WTC11 (cell line): ENCODE measurements at regions not wholly inside any gene's neighbourhood (a gene's known extent, or its start where the extent isn't known, plus 50 kb on each side); places are given as distances from the start of the nearest gene placed in this dataset.

Experiments
- ATAC-seq: fragments of 200-7000 bp; cut with Tn5 transposase; 2 replicates; pipeline ENCODE4 v1.10.0; 2021; ENCODE audit warnings: mild to moderate bottlenecking, moderate library complexity
- CTCF ChIA-PET: fragments of 300-600 bp; sonication (Branson Sonifier 250); formaldehyde crosslinking; loops from one replicate; lab custom pipeline; 2021; ENCODE audit warnings: antibody characterized with exemption; lab: Charles Lee
- POLR2A ChIA-PET: fragments of 350-600 bp; sonication (Branson Sonifier 250); formaldehyde crosslinking; loops from one replicate; lab custom pipeline; 2021; ENCODE audit warnings: antibody characterized with exemption; lab: Charles Lee
- DNase-seq: peaks from one replicate; pipeline ENCODE4 v3.0.0; 2021; ENCODE audit warnings: low spot score
- H3K27ac Mint-ChIP-seq: 2 replicates; pipeline ENCODE4 v1.8.0; 2021; ENCODE audit warnings: mixed read lengths
- H3K27me3 Mint-ChIP-seq: 2 replicates; pipeline ENCODE4 v1.8.0; 2021; ENCODE audit warnings: low read depth, mild to moderate bottlenecking, moderate library complexity, mixed read lengths
- H3K36me3 Mint-ChIP-seq: 2 replicates; pipeline ENCODE4 v1.8.0; 2021; ENCODE audit warnings: mixed read lengths
- H3K4me1 Mint-ChIP-seq: 2 replicates; pipeline ENCODE4 v1.8.0; 2022; ENCODE audit warnings: mixed read lengths
- H3K4me3 Mint-ChIP-seq: 2 replicates; pipeline ENCODE4 v1.8.0; 2021; ENCODE audit warnings: mild to moderate bottlenecking, moderate library complexity, mixed read lengths
- H3K9me3 Mint-ChIP-seq: 2 replicates; pipeline ENCODE4 v1.8.0; 2021; ENCODE audit warnings: mixed read lengths
- CTCF ChIP-seq: fragments of 200-600 bp; IDR thresholded peaks from 2 replicates; pipeline ENCODE4 v1.8.0; 2022; ENCODE audit warnings: antibody characterized with exemption
- FOXK1 ChIP-seq: sonication (generic); formaldehyde crosslinking; IDR thresholded peaks from 2 replicates; pipeline ENCODE4 v1.8.0; 2022; ENCODE audit warnings: mild to moderate bottlenecking, moderate library complexity, missing genetic modification reagents
- FOXP4 ChIP-seq: sonication (generic); formaldehyde crosslinking; IDR thresholded peaks from 2 replicates; pipeline ENCODE4 v1.8.0; 2022; ENCODE audit warnings: mild to moderate bottlenecking, missing genetic modification reagents
- HMGA2 ChIP-seq: fragments of 250-450 bp; sonication (Bioruptor Pico); IDR thresholded peaks from 2 replicates; pipeline ENCODE4 v1.4.0; 2021; ENCODE audit warnings: mild to moderate bottlenecking, moderate library complexity
- KAT7 ChIP-seq: sonication (generic); formaldehyde crosslinking; IDR thresholded peaks from 2 replicates; pipeline ENCODE4 v1.8.1; 2023; ENCODE audit warnings: missing genetic modification reagents, mild to moderate bottlenecking, borderline replicate concordance
- NR3C1 ChIP-seq: sonication (generic); formaldehyde crosslinking; conservative IDR thresholded peaks from 2 replicates; pipeline ENCODE4 v1.8.1; 2023; ENCODE audit warnings: low read depth, mild to moderate bottlenecking, missing genetic modification reagents
- SOX15 ChIP-seq: fragments of 250-450 bp; sonication (Bioruptor Pico); IDR thresholded peaks from 2 replicates; pipeline ENCODE4 v1.9.0; 2021; ENCODE audit warnings: mild to moderate bottlenecking
- ZNF121 ChIP-seq: sonication (generic); formaldehyde crosslinking; IDR thresholded peaks from 2 replicates; pipeline ENCODE4 v1.8.0; 2023; ENCODE audit warnings: missing genetic modification reagents
- ZNF263 ChIP-seq: sonication (generic); formaldehyde crosslinking; IDR thresholded peaks from 2 replicates; pipeline ENCODE4 v1.8.1; 2022; ENCODE audit warnings: low read depth, mild to moderate bottlenecking, moderate library complexity, missing genetic modification reagents
- ZNF317 ChIP-seq: sonication (generic); formaldehyde crosslinking; IDR thresholded peaks from 2 replicates; pipeline ENCODE4 v1.8.1; 2023; ENCODE audit warnings: low read depth, mild to moderate bottlenecking, moderate library complexity, missing genetic modification reagents, borderline replicate concordance
- ZNF425 ChIP-seq: fragments of 250-450 bp; sonication (Bioruptor Pico); conservative IDR thresholded peaks from 2 replicates; pipeline ENCODE4 v1.9.0; 2021; ENCODE audit warnings: mild to moderate bottlenecking
- ZNF512 ChIP-seq: sonication (generic); formaldehyde crosslinking; IDR thresholded peaks from 2 replicates; pipeline ENCODE4 v1.8.1; 2022; ENCODE audit warnings: missing genetic modification reagents, borderline replicate concordance
- TF ChIP-seq, protein P1 (sequence below): sonication (generic); formaldehyde crosslinking; IDR thresholded peaks from 2 replicates; pipeline ENCODE4 v1.8.0; 2022; ENCODE audit warnings: mild to moderate bottlenecking, missing genetic modification reagents
- TF ChIP-seq, protein P2 (sequence below): sonication (generic); formaldehyde crosslinking; IDR thresholded peaks from 2 replicates; pipeline ENCODE4 v1.8.0; 2022; ENCODE audit warnings: mild to moderate bottlenecking, missing genetic modification reagents
- TF ChIP-seq, protein P3 (sequence below): sonication (generic); formaldehyde crosslinking; IDR thresholded peaks from 2 replicates; pipeline ENCODE4 v1.8.1; 2022; ENCODE audit warnings: mild to moderate bottlenecking, missing genetic modification reagents, moderate library complexity, borderline replicate concordance
- TF ChIP-seq, protein P4 (sequence below): sonication (generic); formaldehyde crosslinking; conservative IDR thresholded peaks from 2 replicates; pipeline ENCODE4 v1.8.1; 2022; ENCODE audit warnings: mild to moderate bottlenecking, missing genetic modification reagents

GRCh38 chr6:74731204-74731603 lies 474.6 kb downstream of the COL12A1 start:
- TF ChIP-seq, protein P1, sequence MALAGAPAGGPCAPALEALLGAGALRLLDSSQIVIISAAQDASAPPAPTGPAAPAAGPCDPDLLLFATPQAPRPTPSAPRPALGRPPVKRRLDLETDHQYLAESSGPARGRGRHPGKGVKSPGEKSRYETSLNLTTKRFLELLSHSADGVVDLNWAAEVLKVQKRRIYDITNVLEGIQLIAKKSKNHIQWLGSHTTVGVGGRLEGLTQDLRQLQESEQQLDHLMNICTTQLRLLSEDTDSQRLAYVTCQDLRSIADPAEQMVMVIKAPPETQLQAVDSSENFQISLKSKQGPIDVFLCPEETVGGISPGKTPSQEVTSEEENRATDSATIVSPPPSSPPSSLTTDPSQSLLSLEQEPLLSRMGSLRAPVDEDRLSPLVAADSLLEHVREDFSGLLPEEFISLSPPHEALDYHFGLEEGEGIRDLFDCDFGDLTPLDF, result no peak
- TF ChIP-seq FOXP4 (no peak), HMGA2 (no peak), FOXK1 (CRISPR knock-in tag) (no peak), ZNF317 (CRISPR knock-in tag) (no peak), ZNF263 (CRISPR knock-in tag) (no peak), SOX15 (no peak), ZNF425 (CRISPR knock-in tag) (no peak), CTCF (no peak), NR3C1 (CRISPR knock-in tag) (no peak), KAT7 (CRISPR knock-in tag) (no peak)
- TF ChIP-seq, protein P2, sequence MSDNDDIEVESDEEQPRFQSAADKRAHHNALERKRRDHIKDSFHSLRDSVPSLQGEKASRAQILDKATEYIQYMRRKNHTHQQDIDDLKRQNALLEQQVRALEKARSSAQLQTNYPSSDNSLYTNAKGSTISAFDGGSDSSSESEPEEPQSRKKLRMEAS (CRISPR knock-in tag), result no peak
- TF ChIP-seq, protein P3, sequence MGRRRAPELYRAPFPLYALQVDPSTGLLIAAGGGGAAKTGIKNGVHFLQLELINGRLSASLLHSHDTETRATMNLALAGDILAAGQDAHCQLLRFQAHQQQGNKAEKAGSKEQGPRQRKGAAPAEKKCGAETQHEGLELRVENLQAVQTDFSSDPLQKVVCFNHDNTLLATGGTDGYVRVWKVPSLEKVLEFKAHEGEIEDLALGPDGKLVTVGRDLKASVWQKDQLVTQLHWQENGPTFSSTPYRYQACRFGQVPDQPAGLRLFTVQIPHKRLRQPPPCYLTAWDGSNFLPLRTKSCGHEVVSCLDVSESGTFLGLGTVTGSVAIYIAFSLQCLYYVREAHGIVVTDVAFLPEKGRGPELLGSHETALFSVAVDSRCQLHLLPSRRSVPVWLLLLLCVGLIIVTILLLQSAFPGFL (CRISPR knock-in tag), result no peak
- no peak overlapping the region for H3K27ac Mint-ChIP-seq
- H3K27me3 Mint-ChIP-seq, result no peaks in the 10 kb centered on the region
- H3K36me3 Mint-ChIP-seq, result no peaks in the 10 kb centered on the region
- H3K4me1 Mint-ChIP-seq, result no peaks in the 10 kb centered on the region
- CTCF ChIA-PET, result no interaction called here
- POLR2A ChIA-PET, result no interaction called here
- DNase-seq (no peak), ATAC-seq (no peak)
- H3K9me3 Mint-ChIP-seq, result 0 out of 2 replicates have a peak, but pooled peaks cover 3% of the 10 kb centered on the region
- no peak overlapping the region for H3K4me3 Mint-ChIP-seq

- Mint-ChIP-seq H3K4me3 (no peak overlapping the region), H3K4me1 (no peaks in the 10 kb centered on the region), H3K27ac (no peak overlapping the region), H3K36me3 (no peaks in the 10 kb centered on the region), H3K9me3 (peaks cover 7% of the 10 kb centered on the region; the same call in 1 of the 2 replicates), H3K27me3 (no peaks in the 10 kb centered on the region)
- no peak for DNase-seq
- TF ChIP-seq, protein P2 (CRISPR knock-in tag), result no peak
- TF ChIP-seq ZNF512 (CRISPR knock-in tag) (no peak), ZNF121 (no peak)
- TF ChIP-seq, protein P4, sequence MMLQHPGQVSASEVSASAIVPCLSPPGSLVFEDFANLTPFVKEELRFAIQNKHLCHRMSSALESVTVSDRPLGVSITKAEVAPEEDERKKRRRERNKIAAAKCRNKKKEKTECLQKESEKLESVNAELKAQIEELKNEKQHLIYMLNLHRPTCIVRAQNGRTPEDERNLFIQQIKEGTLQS, result no peak
- TF ChIP-seq, protein P3 (CRISPR knock-in tag), result no peak
- ChIA-PET POLR2A (interaction anchor here (0.6 kb wide), 1 partner anchor 20 kb away, joined by 3 read pairs; no protein-coding TSS in a partner anchor), CTCF (no interaction called here)
- ATAC-seq, result no peak
Observed at GRCh38 chr6:74720923-74721322, 484.9 kb downstream of the COL12A1 start.
